CD4-positive, alpha-beta memory T cell (primary cell): ENCODE measurements at regions not wholly inside any gene's neighbourhood (a gene's known extent, or its start where the extent isn't known, plus 50 kb on each side); places are given as distances from the start of the nearest gene placed in this dataset.

Experiments
- CTCF ChIA-PET: fragments of 350-600 bp; sonication (Branson Sonifier 250); formaldehyde crosslinking; loops from one replicate; lab custom pipeline; 2021; ENCODE audit warnings: inconsistent platforms; ENCODE audit not compliant: partially characterized antibody; lab: Charles Lee
- POLR2A ChIA-PET: fragments of 350-600 bp; sonication (Branson Sonifier 250); formaldehyde crosslinking; loops from one replicate; lab custom pipeline; 2021; ENCODE audit not compliant: partially characterized antibody; lab: Charles Lee
- DNase-seq, 5 donors: peaks; one replicate each; pipeline versions ENCODE4 v3.0.0 to v3.0.0-alpha.2; 2020 to 2022; ENCODE audit warnings: mixed read lengths in 1 of 5
- H3K27ac ChIP-seq: one replicate; pipeline ENCODE4 v1.7.0; 2013; ENCODE audit warnings: low read depth, low read length
- H3K27me3 ChIP-seq: 2 replicates; pipeline ENCODE4 v1.7.0; 2013; ENCODE audit warnings: mild to moderate bottlenecking, low read length, moderate library complexity; ENCODE audit not compliant: insufficient read depth
- H3K36me3 ChIP-seq: 2 replicates; pipeline ENCODE4 v1.7.0; 2013; ENCODE audit warnings: mild to moderate bottlenecking, low read length, moderate library complexity; ENCODE audit not compliant: insufficient read depth
- H3K4me1 ChIP-seq: 2 replicates; pipeline ENCODE4 v1.7.0; 2013; ENCODE audit warnings: mild to moderate bottlenecking, low read length, moderate library complexity; ENCODE audit not compliant: insufficient read depth
- H3K4me3 ChIP-seq, 2 donors: one replicate each; pipeline ENCODE4 v1.7.0; 2013; ENCODE audit warnings: low read length in 2 of 2, mild to moderate bottlenecking in 1 of 2
- H3K9me3 ChIP-seq, 2 donors: one replicate each; pipeline ENCODE4 v1.7.0; 2013; ENCODE audit warnings: low read length in 2 of 2, control low read depth in 1 of 2; ENCODE audit not compliant: control insufficient read depth in 1 of 2
- H3K27ac Mint-ChIP-seq, 7 donors: one replicate each; pipeline ENCODE4 v1.8.0; 2020 to 2021; ENCODE audit warnings: mixed read lengths in 7 of 7, mild to moderate bottlenecking in 6 of 7, inconsistent platforms in 3 of 7, moderate library complexity in 3 of 7
- H3K27me3 Mint-ChIP-seq, 2 donors: one replicate each; pipeline ENCODE4 v1.8.0; 2020 to 2021; ENCODE audit warnings: mixed read lengths in 2 of 2
- H3K36me3 Mint-ChIP-seq, 2 donors: one replicate each; pipeline ENCODE4 v1.8.0; 2020 to 2021; ENCODE audit warnings: mixed read lengths in 2 of 2, inconsistent platforms in 1 of 2, mild to moderate bottlenecking in 1 of 2
- H3K4me1 Mint-ChIP-seq, 4 donors: one replicate each; pipeline ENCODE4 v1.8.0; 2020 to 2021; ENCODE audit warnings: mixed read lengths in 4 of 4, mild to moderate bottlenecking in 1 of 4
- H3K4me3 Mint-ChIP-seq, 8 donors: one replicate each; pipeline ENCODE4 v1.8.0; 2020 to 2021; ENCODE audit warnings: mixed read lengths in 8 of 8, mild to moderate bottlenecking in 7 of 8, moderate library complexity in 6 of 8, inconsistent platforms in 3 of 8
- H3K9me3 Mint-ChIP-seq, 8 donors: one replicate each; pipeline ENCODE4 v1.8.0; 2020 to 2021; ENCODE audit warnings: mixed read lengths in 8 of 8, mild to moderate bottlenecking in 5 of 8, inconsistent platforms in 3 of 8, moderate library complexity in 1 of 8
- intact Hi-C: fragments of 100-400 bp; cut with micrococcal nuclease; formaldehyde crosslinking; loops from one replicate; pipeline ENCODE4 v1.15.1; 2023

- DNase-seq: no peak
- H3K27me3 ChIP-seq: no peaks in the 10 kb centered on the region
- H3K4me1 ChIP-seq: no peaks in the 10 kb centered on the region
- Mint-ChIP-seq H3K9me3 (peaks cover 0 to 14% (median 5%) of the 10 kb centered on the region in 8 donors), H3K36me3 (no peaks in the 10 kb centered on the region), H3K27me3 (no peaks in the 10 kb centered on the region), H3K4me1 (no peaks in the 10 kb centered on the region), H3K27ac (no peak overlapping the region), H3K4me3 (no peak overlapping the region)
- POLR2A ChIA-PET: no interaction called here
- no peaks in the 10 kb centered on the region for H3K36me3 ChIP-seq
- no peak overlapping the region for H3K27ac ChIP-seq
- intact Hi-C loops: no loop called here
- CTCF ChIA-PET: no interaction called here
- no peaks in the 10 kb centered on the region for H3K9me3 ChIP-seq
- H3K4me3 ChIP-seq: no peak overlapping the region
Observed at GRCh38 chr5:145350513-145350912, 484.6 kb downstream of the PRELID2 start.

GRCh38 chr5:145347026-145347616 lies 488.0 kb downstream of the PRELID2 start:
- Mint-ChIP-seq H3K27me3 (no peaks in the 10 kb centered on the region), H3K4me1 (no peaks in the 10 kb centered on the region), H3K27ac (no peak overlapping the region), H3K4me3 (no peak overlapping the region), H3K36me3 (no peaks in the 10 kb centered on the region), H3K9me3 (peaks cover 0 to 15% (median 3%) of the 10 kb centered on the region in 8 donors)
- no peaks in the 10 kb centered on the region for H3K36me3 ChIP-seq
- no peaks in the 10 kb centered on the region for H3K27me3 ChIP-seq
- POLR2A ChIA-PET: no interaction called here
- H3K9me3 ChIP-seq: no peaks in the 10 kb centered on the region
- no peaks in the 10 kb centered on the region for H3K4me1 ChIP-seq
- H3K4me3 ChIP-seq: no peak overlapping the region
- intact Hi-C loops: no loop called here
- H3K27ac ChIP-seq: no peak overlapping the region
- DNase-seq: no peak
- CTCF ChIA-PET: no interaction called here

GRCh38 chr5:145345511-145346287 lies 489.4 kb downstream of the PRELID2 start:
- Histone ChIP-seq H3K4me1 (no peaks in the 10 kb centered on the region), H3K9me3 (no peaks in the 10 kb centered on the region), H3K36me3 (no peaks in the 10 kb centered on the region), H3K27ac (no peak overlapping the region), H3K27me3 (no peaks in the 10 kb centered on the region), H3K4me3 (no peak overlapping the region)
- no peak for DNase-seq
- H3K4me3 Mint-ChIP-seq: no peak overlapping the region
- intact Hi-C loops: no loop called here
- H3K27ac Mint-ChIP-seq: no peak overlapping the region
- peaks cover 0 to 24% (median 4%) of the 10 kb centered on the region in 8 donors for H3K9me3 Mint-ChIP-seq
- no peaks in the 10 kb centered on the region for H3K36me3 Mint-ChIP-seq
- no peaks in the 10 kb centered on the region for H3K27me3 Mint-ChIP-seq
- H3K4me1 Mint-ChIP-seq: no peaks in the 10 kb centered on the region
- CTCF ChIA-PET: no interaction called here
- POLR2A ChIA-PET: no interaction called here

- intact Hi-C loops: no loop called here
- H3K4me1 Mint-ChIP-seq: no peaks in the 10 kb centered on the region
- Histone ChIP-seq H3K36me3 (no peaks in the 10 kb centered on the region), H3K27me3 (no peaks in the 10 kb centered on the region), H3K4me3 (no peak overlapping the region), H3K27ac (no peak overlapping the region), H3K4me1 (no peaks in the 10 kb centered on the region), H3K9me3 (no peaks in the 10 kb centered on the region)
- no peak for DNase-seq
- no peaks in the 10 kb centered on the region for H3K36me3 Mint-ChIP-seq
- POLR2A ChIA-PET: no interaction called here
- H3K27me3 Mint-ChIP-seq: no peaks in the 10 kb centered on the region
- no peak overlapping the region for H3K27ac Mint-ChIP-seq
- peaks cover 0 to 18% (median 6%) of the 10 kb centered on the region in 8 donors for H3K9me3 Mint-ChIP-seq
- CTCF ChIA-PET: no interaction called here
- H3K4me3 Mint-ChIP-seq: no peak overlapping the region
Observed at GRCh38 chr5:145341842-145342241, 493.3 kb downstream of the PRELID2 start.

- Histone ChIP-seq H3K27me3 (no peaks in the 10 kb centered on the region), H3K9me3 (no peaks in the 10 kb centered on the region), H3K27ac (no peak overlapping the region), H3K4me3 (no peak overlapping the region), H3K36me3 (no peaks in the 10 kb centered on the region), H3K4me1 (no peaks in the 10 kb centered on the region)
- no peak for DNase-seq
- Mint-ChIP-seq H3K27ac (no peak overlapping the region), H3K4me3 (no peak overlapping the region), H3K4me1 (no peaks in the 10 kb centered on the region), H3K27me3 (no peaks in the 10 kb centered on the region), H3K9me3 (peaks cover 4 to 20% (median 8%) of the 10 kb centered on the region in 8 donors), H3K36me3 (no peaks in the 10 kb centered on the region)
- ChIA-PET POLR2A (no interaction called here), CTCF (no interaction called here)
- intact Hi-C loops: no loop called here
Observed at GRCh38 chr5:145340099-145340498, 495.0 kb downstream of the PRELID2 start.

GRCh38 chr5:145324767-145325479 lies 510.2 kb downstream of the PRELID2 start:
- H3K27me3 ChIP-seq: no peaks in the 10 kb centered on the region
- H3K4me3 ChIP-seq: no peak overlapping the region
- H3K36me3 ChIP-seq: no peaks in the 10 kb centered on the region
- H3K4me1 ChIP-seq: no peaks in the 10 kb centered on the region
- Mint-ChIP-seq H3K27ac (no peak overlapping the region), H3K4me1 (no peaks in the 10 kb centered on the region), H3K27me3 (no peaks in the 10 kb centered on the region), H3K9me3 (peaks cover 0 to 18% (median 10%) of the 10 kb centered on the region in 8 donors), H3K36me3 (no peaks in the 10 kb centered on the region), H3K4me3 (no peak overlapping the region)
- ChIA-PET CTCF (no interaction called here), POLR2A (no interaction called here)
- H3K9me3 ChIP-seq: no peaks in the 10 kb centered on the region
- intact Hi-C loops: no loop called here
- no peak for DNase-seq
- no peak overlapping the region for H3K27ac ChIP-seq

- Mint-ChIP-seq H3K36me3 (no peaks in the 10 kb centered on the region), H3K9me3 (peaks cover 0 to 13% (median 7%) of the 10 kb centered on the region in 8 donors)
- H3K9me3 ChIP-seq: no peaks in the 10 kb centered on the region
Observed at GRCh38 chr5:145324101-145324500, 511.0 kb downstream of the PRELID2 start.

More at GRCh38 chr5:145324101-145324500, 511.0 kb downstream of the PRELID2 start:
- H3K4me1 Mint-ChIP-seq: no peaks in the 10 kb centered on the region
- H3K27ac Mint-ChIP-seq: no peak overlapping the region
- H3K27me3 Mint-ChIP-seq: no peaks in the 10 kb centered on the region
- POLR2A ChIA-PET: no interaction called here
- no peak for DNase-seq
- H3K27ac ChIP-seq: no peak overlapping the region
- no peaks in the 10 kb centered on the region for H3K36me3 ChIP-seq
- H3K4me1 ChIP-seq: no peaks in the 10 kb centered on the region
- intact Hi-C loops: no loop called here
- H3K27me3 ChIP-seq: no peaks in the 10 kb centered on the region
- CTCF ChIA-PET: no interaction called here
- H3K4me3 ChIP-seq: no peak overlapping the region
- no peak overlapping the region for H3K4me3 Mint-ChIP-seq
